ENCODE measurements at regions not wholly inside any gene's neighbourhood (a gene's known extent, or its start where the extent isn't known, plus 50 kb on each side); places are given as distances from the start of the nearest gene placed in this dataset.

DNA sequence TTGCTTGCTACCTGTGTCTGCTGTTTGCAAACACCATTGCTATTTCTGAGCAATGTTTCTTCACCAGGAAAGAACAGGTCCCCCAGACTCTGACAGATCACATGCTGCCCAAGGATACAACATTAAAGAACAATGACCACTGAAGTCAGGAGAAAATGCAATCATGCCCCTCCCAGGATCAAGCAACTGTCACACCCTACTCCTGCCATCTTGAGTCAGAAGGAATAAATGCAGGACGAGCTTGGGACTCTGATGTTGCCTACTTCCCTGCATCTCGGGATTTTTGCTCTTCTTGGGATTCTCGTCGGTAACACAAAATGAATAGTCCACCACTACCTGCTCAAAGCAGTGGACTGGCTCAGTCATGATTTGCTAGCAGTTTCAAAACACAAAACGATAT lies 490.6 kb downstream of the COG6 start:
- BruUV-seq (replicated peaks) = no TSS peak
- in situ Hi-C loops (cut with MboI) (no loop called here), intact Hi-C loops (cut with micrococcal nuclease; ENCODE audit: unreplicated experiment) (no loop called here)
- Histone ChIP-seq H3K79me2 (ENCODE audit: control insufficient read depth, insufficient read depth, low read length) (no peaks in the 10 kb centered on the region), H3K9ac (ENCODE audit: control insufficient read depth, insufficient read depth, low read length) (no peak overlapping the region), H3K27ac (ENCODE audit: control insufficient read depth, insufficient read depth) (no peak overlapping the region), H3K4me2 (ENCODE audit: control insufficient read depth, insufficient read depth) (no peak overlapping the region), H3K36me3 (ENCODE audit: control insufficient read depth in 2 of 2, insufficient read depth in 2 of 2, low read length in 1 of 2) (no peaks in the 10 kb centered on the region), H3K4me1 (ENCODE audit: control insufficient read depth, insufficient read depth, low read length) (no peaks in the 10 kb centered on the region), H3K27me3 (replicated peaks in 1 of 2; ENCODE audit: control insufficient read depth in 2 of 2, insufficient read depth in 2 of 2, low read length in 1 of 2) (peaks cover 0 to 3% of the 10 kb centered on the region in 2 experiments; a peak in 2 of 4 replicates), H3K4me3 (no peak overlapping the region), H3K9me3 (replicated peaks; ENCODE audit: control insufficient read depth, insufficient read depth, low read length) (no peaks in the 10 kb centered on the region), H4K20me1 (ENCODE audit: control insufficient read depth, insufficient read depth) (no peaks in the 10 kb centered on the region), H2AFZ (ENCODE audit: control insufficient read depth, low read depth, low read length) (no peak overlapping the region)
- ChIA-PET CTCF (no interaction called here), SMC1A (ENCODE audit: uncharacterized antibody, unreplicated experiment) (interaction anchor here (1.0 kb wide), 1 partner anchor 458 kb away, joined by 3 read pairs; no protein-coding TSS in a partner anchor), RAD21 (ENCODE audit: unreplicated experiment) (no interaction called here), POLR2A (no interaction called here)
- FAIRE-seq = no peak
- WGBS (ENCODE audit: insufficient coverage, insufficient replicate concordance, low lambda C conversion rate, missing lambda C conversion rate) = 60% methylated on average over 5 of the region's 5 CpGs
- DNase-seq (ENCODE audit: low read depth, low spot score) = no peak
- no peak for ATAC-seq
- TF ChIP-seq, protein P1, sequence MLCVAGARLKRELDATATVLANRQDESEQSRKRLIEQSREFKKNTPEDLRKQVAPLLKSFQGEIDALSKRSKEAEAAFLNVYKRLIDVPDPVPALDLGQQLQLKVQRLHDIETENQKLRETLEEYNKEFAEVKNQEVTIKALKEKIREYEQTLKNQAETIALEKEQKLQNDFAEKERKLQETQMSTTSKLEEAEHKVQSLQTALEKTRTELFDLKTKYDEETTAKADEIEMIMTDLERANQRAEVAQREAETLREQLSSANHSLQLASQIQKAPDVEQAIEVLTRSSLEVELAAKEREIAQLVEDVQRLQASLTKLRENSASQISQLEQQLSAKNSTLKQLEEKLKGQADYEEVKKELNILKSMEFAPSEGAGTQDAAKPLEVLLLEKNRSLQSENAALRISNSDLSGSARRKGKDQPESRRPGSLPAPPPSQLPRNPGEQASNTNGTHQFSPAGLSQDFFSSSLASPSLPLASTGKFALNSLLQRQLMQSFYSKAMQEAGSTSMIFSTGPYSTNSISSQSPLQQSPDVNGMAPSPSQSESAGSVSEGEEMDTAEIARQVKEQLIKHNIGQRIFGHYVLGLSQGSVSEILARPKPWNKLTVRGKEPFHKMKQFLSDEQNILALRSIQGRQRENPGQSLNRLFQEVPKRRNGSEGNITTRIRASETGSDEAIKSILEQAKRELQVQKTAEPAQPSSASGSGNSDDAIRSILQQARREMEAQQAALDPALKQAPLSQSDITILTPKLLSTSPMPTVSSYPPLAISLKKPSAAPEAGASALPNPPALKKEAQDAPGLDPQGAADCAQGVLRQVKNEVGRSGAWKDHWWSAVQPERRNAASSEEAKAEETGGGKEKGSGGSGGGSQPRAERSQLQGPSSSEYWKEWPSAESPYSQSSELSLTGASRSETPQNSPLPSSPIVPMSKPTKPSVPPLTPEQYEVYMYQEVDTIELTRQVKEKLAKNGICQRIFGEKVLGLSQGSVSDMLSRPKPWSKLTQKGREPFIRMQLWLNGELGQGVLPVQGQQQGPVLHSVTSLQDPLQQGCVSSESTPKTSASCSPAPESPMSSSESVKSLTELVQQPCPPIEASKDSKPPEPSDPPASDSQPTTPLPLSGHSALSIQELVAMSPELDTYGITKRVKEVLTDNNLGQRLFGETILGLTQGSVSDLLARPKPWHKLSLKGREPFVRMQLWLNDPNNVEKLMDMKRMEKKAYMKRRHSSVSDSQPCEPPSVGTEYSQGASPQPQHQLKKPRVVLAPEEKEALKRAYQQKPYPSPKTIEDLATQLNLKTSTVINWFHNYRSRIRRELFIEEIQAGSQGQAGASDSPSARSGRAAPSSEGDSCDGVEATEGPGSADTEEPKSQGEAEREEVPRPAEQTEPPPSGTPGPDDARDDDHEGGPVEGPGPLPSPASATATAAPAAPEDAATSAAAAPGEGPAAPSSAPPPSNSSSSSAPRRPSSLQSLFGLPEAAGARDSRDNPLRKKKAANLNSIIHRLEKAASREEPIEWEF (IDR thresholded peaks at IDR 0.05; ENCODE audit: insufficient replicate concordance, low read depth, low read length) = no peak
- TF ChIP-seq, protein P2, sequence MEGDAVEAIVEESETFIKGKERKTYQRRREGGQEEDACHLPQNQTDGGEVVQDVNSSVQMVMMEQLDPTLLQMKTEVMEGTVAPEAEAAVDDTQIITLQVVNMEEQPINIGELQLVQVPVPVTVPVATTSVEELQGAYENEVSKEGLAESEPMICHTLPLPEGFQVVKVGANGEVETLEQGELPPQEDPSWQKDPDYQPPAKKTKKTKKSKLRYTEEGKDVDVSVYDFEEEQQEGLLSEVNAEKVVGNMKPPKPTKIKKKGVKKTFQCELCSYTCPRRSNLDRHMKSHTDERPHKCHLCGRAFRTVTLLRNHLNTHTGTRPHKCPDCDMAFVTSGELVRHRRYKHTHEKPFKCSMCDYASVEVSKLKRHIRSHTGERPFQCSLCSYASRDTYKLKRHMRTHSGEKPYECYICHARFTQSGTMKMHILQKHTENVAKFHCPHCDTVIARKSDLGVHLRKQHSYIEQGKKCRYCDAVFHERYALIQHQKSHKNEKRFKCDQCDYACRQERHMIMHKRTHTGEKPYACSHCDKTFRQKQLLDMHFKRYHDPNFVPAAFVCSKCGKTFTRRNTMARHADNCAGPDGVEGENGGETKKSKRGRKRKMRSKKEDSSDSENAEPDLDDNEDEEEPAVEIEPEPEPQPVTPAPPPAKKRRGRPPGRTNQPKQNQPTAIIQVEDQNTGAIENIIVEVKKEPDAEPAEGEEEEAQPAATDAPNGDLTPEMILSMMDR (IDR thresholded peaks at IDR 0.05 in 2 of 3, conservative IDR thresholded peaks at IDR 0.05 in 1 of 3; ENCODE audit: control insufficient read depth in 2 of 3, extremely low read depth in 1 of 3, insufficient read depth in 1 of 3, low read depth in 3 of 3, low read length in 3 of 3) = peak in 1 of 3 experiments; percentile 15; a peak in 1 of 6 replicates
